Neural progenitor cell (in vitro differentiated cells): ENCODE measurements at regions not wholly inside any gene's neighbourhood (a gene's known extent, or its start where the extent isn't known, plus 50 kb on each side); places are given as distances from the start of the nearest gene placed in this dataset.

ENCODE experiments used
- DNase-seq: peaks from one replicate; pipeline ENCODE4 v3.0.0-alpha.2; 2016; ENCODE audit warnings: low spot score
- H2AFZ ChIP-seq: fragments of 200-600 bp; sonication (generic); replicated peaks from 2 replicates; pipeline ENCODE4 v1.6.1; 2016; ENCODE audit warnings: antibody characterized with exemption
- H3F3A ChIP-seq: fragments of 200-600 bp; sonication (generic); 2 replicates; pipeline ENCODE4 v1.6.1; 2016; ENCODE audit warnings: antibody characterized with exemption, low read depth
- H3K27ac ChIP-seq: fragments of 200-600 bp; sonication (generic); 2 replicates; pipeline ENCODE4 v1.5.1; 2016; ENCODE audit warnings: mild to moderate bottlenecking
- H3K27me3 ChIP-seq: fragments of 200-600 bp; sonication (generic); 2 replicates; pipeline ENCODE4 v1.6.1; 2016; ENCODE audit warnings: mild to moderate bottlenecking, moderate library complexity
- H3K36me3 ChIP-seq: fragments of 200-600 bp; sonication (generic); 2 replicates; pipeline ENCODE4 v1.5.1; 2016
- H3K4me1 ChIP-seq: fragments of 200-600 bp; sonication (generic); 2 replicates; pipeline ENCODE4 v1.6.1; 2016; ENCODE audit warnings: mixed run types
- H3K4me2 ChIP-seq: fragments of 200-600 bp; sonication (generic); 2 replicates; pipeline ENCODE4 v1.6.1; 2016
- H3K4me3 ChIP-seq: fragments of 200-600 bp; sonication (generic); 2 replicates; pipeline ENCODE4 v1.5.1; 2016
- H3K79me2 ChIP-seq: fragments of 200-600 bp; sonication (generic); 2 replicates; pipeline ENCODE4 v1.6.1; 2016; ENCODE audit warnings: low read depth
- H3K9ac ChIP-seq: fragments of 200-600 bp; sonication (generic); 2 replicates; pipeline ENCODE4 v1.6.1; 2016
- H3K9me3 ChIP-seq: fragments of 200-600 bp; sonication (generic); 2 replicates; pipeline ENCODE4 v1.5.1; 2016; ENCODE audit warnings: low read depth
- H4K20me1 ChIP-seq: fragments of 200-600 bp; sonication (generic); 2 replicates; pipeline ENCODE4 v1.6.1; 2016; ENCODE audit warnings: low read depth
- H3K27ac Mint-ChIP-seq: 3 replicates; pipeline ENCODE4 v1.8.0; 2021; ENCODE audit warnings: mixed read lengths
- H3K27me3 Mint-ChIP-seq: 2 replicates; pipeline ENCODE4 v1.8.0; 2022; ENCODE audit warnings: low read depth, mild to moderate bottlenecking, inconsistent platforms, moderate library complexity, mixed read lengths; ENCODE audit not compliant: insufficient read depth
- H3K36me3 Mint-ChIP-seq: 3 replicates; pipeline ENCODE4 v1.8.0; 2021; ENCODE audit warnings: mixed read lengths
- H3K4me1 Mint-ChIP-seq: 3 replicates; pipeline ENCODE4 v1.8.0; 2021; ENCODE audit warnings: mixed read lengths
- H3K4me3 Mint-ChIP-seq: 3 replicates; pipeline ENCODE4 v1.8.0; 2021; ENCODE audit warnings: mild to moderate bottlenecking, moderate library complexity, mixed read lengths
- H3K9me3 Mint-ChIP-seq: 3 replicates; pipeline ENCODE4 v1.8.0; 2020; ENCODE audit warnings: mixed read lengths
- CTCF ChIP-seq: fragments of 200-600 bp; sonication (generic); IDR thresholded peaks from 2 replicates; pipeline ENCODE4 v1.5.1; 2017; ENCODE audit warnings: antibody characterized with exemption, mild to moderate bottlenecking
- EZH2 ChIP-seq: fragments of 200-600 bp; sonication (generic); IDR thresholded peaks from 2 replicates; pipeline ENCODE4 v1.6.1; 2017; ENCODE audit warnings: antibody characterized with exemption, mild to moderate bottlenecking, moderate library complexity
- EZH2phosphoT487 ChIP-seq: fragments of 200-600 bp; sonication (generic); IDR thresholded peaks from 2 replicates; pipeline ENCODE4 v1.6.1; 2017; ENCODE audit warnings: antibody characterized with exemption

GRCh38 chr14:100384277-100384676, 61.1 kb downstream of the SLC25A47 start:
- H3K27ac Mint-ChIP-seq, result peak overlapping the region; percentile 31
- H3K36me3 Mint-ChIP-seq, result no peaks in the 10 kb centered on the region

GRCh38 chr14:100384819-100385813, 62.0 kb downstream of the SLC25A47 start:
- peak overlapping the region; percentile 6 for H3K4me3 Mint-ChIP-seq
- H3K27me3 Mint-ChIP-seq, result peaks cover 2% of the 10 kb centered on the region
- peak; percentile 44 for DNase-seq
- Histone ChIP-seq H3K27ac (no peak overlapping the region), H3F3A (peaks cover 23% of the 10 kb centered on the region), H3K9me3 (no peaks in the 10 kb centered on the region), H2AFZ (no peak overlapping the region), H3K4me3 (no peak overlapping the region), H3K4me2 (no peak overlapping the region), H4K20me1 (no peaks in the 10 kb centered on the region), H3K4me1 (peaks cover 12% of the 10 kb centered on the region), H3K9ac (no peak overlapping the region), H3K36me3 (no peaks in the 10 kb centered on the region), H3K27me3 (no peaks in the 10 kb centered on the region), H3K79me2 (no peaks in the 10 kb centered on the region)
- peak overlapping the region; percentile 31 for H3K27ac Mint-ChIP-seq
- peak; percentile 57 for TF ChIP-seq CTCF
- no peak for TF ChIP-seq EZH2phosphoT487
- TF ChIP-seq EZH2, result no peak
- no peaks in the 10 kb centered on the region for H3K36me3 Mint-ChIP-seq
- no peaks in the 10 kb centered on the region for H3K9me3 Mint-ChIP-seq
- peaks cover 52% of the 10 kb centered on the region for H3K4me1 Mint-ChIP-seq

More at GRCh38 chr14:100384277-100384676, 61.1 kb downstream of the SLC25A47 start:
- no peak overlapping the region for H3K27ac ChIP-seq
- H3K9ac ChIP-seq, result no peak overlapping the region
- no peaks in the 10 kb centered on the region for H3K9me3 Mint-ChIP-seq
- no peaks in the 10 kb centered on the region for H3K36me3 ChIP-seq
- H3K79me2 ChIP-seq, result no peaks in the 10 kb centered on the region
- H3F3A ChIP-seq, result peaks cover 23% of the 10 kb centered on the region
- H3K4me1 Mint-ChIP-seq, result peaks cover 49% of the 10 kb centered on the region
- no peaks in the 10 kb centered on the region for H3K27me3 ChIP-seq
- no peaks in the 10 kb centered on the region for H4K20me1 ChIP-seq
- DNase-seq, result no peak
- H3K9me3 ChIP-seq, result no peaks in the 10 kb centered on the region
- H3K4me3 Mint-ChIP-seq, result no peak overlapping the region
- TF ChIP-seq CTCF (no peak), EZH2phosphoT487 (no peak), EZH2 (no peak)
- peaks cover 12% of the 10 kb centered on the region for H3K4me1 ChIP-seq
- no peak overlapping the region for H3K4me3 ChIP-seq
- H3K27me3 Mint-ChIP-seq, result peaks cover 2% of the 10 kb centered on the region
- no peak overlapping the region for H2AFZ ChIP-seq
- H3K4me2 ChIP-seq, result no peak overlapping the region

- Histone ChIP-seq H3K9ac (no peak overlapping the region), H3K9me3 (no peaks in the 10 kb centered on the region), H3K36me3 (no peaks in the 10 kb centered on the region), H3K79me2 (peaks cover 2% of the 10 kb centered on the region), H4K20me1 (no peaks in the 10 kb centered on the region), H2AFZ (no peak overlapping the region), H3K4me2 (no peak overlapping the region), H3F3A (peaks cover 17% of the 10 kb centered on the region), H3K27me3 (no peaks in the 10 kb centered on the region), H3K27ac (no peak overlapping the region), H3K4me1 (peaks cover 12% of the 10 kb centered on the region), H3K4me3 (no peak overlapping the region)
- H3K4me3 Mint-ChIP-seq, result no peak overlapping the region
- H3K36me3 Mint-ChIP-seq, result no peaks in the 10 kb centered on the region
- peaks cover 2% of the 10 kb centered on the region for H3K27me3 Mint-ChIP-seq
- TF ChIP-seq CTCF (no peak), EZH2 (no peak), EZH2phosphoT487 (no peak)
- no peaks in the 10 kb centered on the region for H3K9me3 Mint-ChIP-seq
- H3K27ac Mint-ChIP-seq, result no peak overlapping the region
- H3K4me1 Mint-ChIP-seq, result peaks cover 60% of the 10 kb centered on the region
- no peak for DNase-seq
Measured at GRCh38 chr14:100386121-100386520, 63.0 kb downstream of the SLC25A47 start.
